ENCODE measurements at regions not wholly inside any gene's neighbourhood (a gene's known extent, or its start where the extent isn't known, plus 50 kb on each side); places are given as distances from the start of the nearest gene placed in this dataset.

DNA sequence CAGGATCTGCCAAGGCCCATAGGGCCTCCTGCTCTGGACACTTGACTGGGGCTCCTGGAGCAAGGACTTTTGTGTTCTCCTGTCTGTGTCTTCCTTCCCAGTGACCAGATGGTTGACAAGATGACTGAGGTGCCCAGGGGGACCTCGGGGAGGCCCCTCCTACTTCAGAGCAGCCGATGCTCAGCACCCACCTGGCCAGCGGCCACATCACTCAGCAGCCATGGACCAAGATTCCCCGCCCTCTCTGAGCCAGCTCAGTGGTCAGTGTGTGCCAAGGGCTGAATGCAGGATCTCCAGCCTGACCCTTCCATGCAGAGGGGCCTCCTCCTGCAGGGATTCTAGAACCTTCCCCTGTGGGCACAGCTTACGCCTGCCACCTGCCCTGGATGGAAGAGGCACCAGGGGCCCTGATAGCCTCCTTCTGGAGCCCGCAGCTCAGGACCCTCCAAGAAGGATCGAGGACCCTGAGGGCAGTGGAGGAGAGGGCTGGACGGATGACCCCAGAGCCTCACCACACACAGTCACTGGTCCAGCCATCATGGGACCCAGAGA, 87.4 kb upstream of the GPC1 start:
- Histone ChIP-seq H4K20me1 (ENCODE audit: insufficient read depth, poor library complexity, severe bottlenecking) (no peaks in the 10 kb centered on the region), H3K4me2 (no peak overlapping the region), H2AFZ (no peak overlapping the region), H3K4me3 (no peak overlapping the region), H3K27ac (no peak overlapping the region), H3K36me3 (replicated peaks; ENCODE audit: insufficient read depth, low read depth) (no peaks in the 10 kb centered on the region), H3K4me1 (ENCODE audit: insufficient read depth) (peaks cover 7% of the 10 kb centered on the region), H3K79me2 (no peaks in the 10 kb centered on the region), H3K27me3 (no peaks in the 10 kb centered on the region), H3K9me3 (ENCODE audit: low read depth) (no peaks in the 10 kb centered on the region), H3K9me2 (replicated peaks; ENCODE audit: insufficient read depth) (no peaks in the 10 kb centered on the region)
- TF ChIP-seq EZH2phosphoT487 (IDR thresholded peaks at IDR 0.05; ENCODE audit: low read depth, severe bottlenecking, unreplicated experiment): no peak
- no peak for TF ChIP-seq CTCF (IDR thresholded peaks at IDR 0.05; ENCODE audit: poor library complexity)
- TF ChIP-seq EZH2 (IDR thresholded peaks at IDR 0.05; ENCODE audit: borderline replicate concordance): no peak
- WGBS (ENCODE audit: low lambda C conversion rate, missing lambda C conversion rate): 93% methylated on average over 8 of the region's 8 CpGs
- no peak for DNase-seq (ENCODE audit: low spot score)

DNA sequence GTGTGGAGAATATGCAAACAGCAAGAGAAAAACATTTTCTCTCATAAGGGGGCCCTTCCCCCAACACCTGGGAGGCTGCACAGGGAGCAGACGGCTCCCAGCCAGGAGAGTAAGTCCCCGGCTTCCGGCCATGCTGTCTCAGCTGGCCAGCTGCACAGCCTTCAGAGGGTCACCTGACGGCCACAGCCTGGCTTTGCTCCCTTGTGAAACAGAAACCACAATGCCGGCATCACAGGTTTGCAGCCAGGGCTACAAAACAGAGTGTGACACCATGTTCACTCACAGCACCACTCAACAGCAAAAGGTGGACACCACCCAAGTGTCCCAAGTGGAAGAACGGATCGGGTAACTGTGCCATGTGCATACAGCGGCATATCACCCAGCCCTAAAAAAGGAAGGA, 86.9 kb upstream of the GPC1 start:
- H3K9me2 ChIP-seq (replicated peaks; ENCODE audit: insufficient read depth): no peaks in the 10 kb centered on the region
- H4K20me1 ChIP-seq (ENCODE audit: insufficient read depth, poor library complexity, severe bottlenecking): no peaks in the 10 kb centered on the region
- H2AFZ ChIP-seq: no peak overlapping the region
- DNase-seq (ENCODE audit: low spot score): no peak
- no peaks in the 10 kb centered on the region for H3K79me2 ChIP-seq
- H3K4me3 ChIP-seq: no peak overlapping the region
- no peak overlapping the region for H3K4me2 ChIP-seq
- TF ChIP-seq EZH2 (IDR thresholded peaks at IDR 0.05; ENCODE audit: borderline replicate concordance) (no peak), CTCF (IDR thresholded peaks at IDR 0.05; ENCODE audit: poor library complexity) (no peak), EZH2phosphoT487 (IDR thresholded peaks at IDR 0.05; ENCODE audit: low read depth, severe bottlenecking, unreplicated experiment) (no peak)
- no peaks in the 10 kb centered on the region for H3K9me3 ChIP-seq (ENCODE audit: low read depth)
- H3K27ac ChIP-seq: no peak overlapping the region
- WGBS (ENCODE audit: low lambda C conversion rate, missing lambda C conversion rate): 72% methylated on average over 8 of the region's 8 CpGs
- peaks cover 7% of the 10 kb centered on the region for H3K4me1 ChIP-seq (ENCODE audit: insufficient read depth)
- no peaks in the 10 kb centered on the region for H3K36me3 ChIP-seq (replicated peaks; ENCODE audit: insufficient read depth, low read depth)
- H3K27me3 ChIP-seq: no peaks in the 10 kb centered on the region

DNA sequence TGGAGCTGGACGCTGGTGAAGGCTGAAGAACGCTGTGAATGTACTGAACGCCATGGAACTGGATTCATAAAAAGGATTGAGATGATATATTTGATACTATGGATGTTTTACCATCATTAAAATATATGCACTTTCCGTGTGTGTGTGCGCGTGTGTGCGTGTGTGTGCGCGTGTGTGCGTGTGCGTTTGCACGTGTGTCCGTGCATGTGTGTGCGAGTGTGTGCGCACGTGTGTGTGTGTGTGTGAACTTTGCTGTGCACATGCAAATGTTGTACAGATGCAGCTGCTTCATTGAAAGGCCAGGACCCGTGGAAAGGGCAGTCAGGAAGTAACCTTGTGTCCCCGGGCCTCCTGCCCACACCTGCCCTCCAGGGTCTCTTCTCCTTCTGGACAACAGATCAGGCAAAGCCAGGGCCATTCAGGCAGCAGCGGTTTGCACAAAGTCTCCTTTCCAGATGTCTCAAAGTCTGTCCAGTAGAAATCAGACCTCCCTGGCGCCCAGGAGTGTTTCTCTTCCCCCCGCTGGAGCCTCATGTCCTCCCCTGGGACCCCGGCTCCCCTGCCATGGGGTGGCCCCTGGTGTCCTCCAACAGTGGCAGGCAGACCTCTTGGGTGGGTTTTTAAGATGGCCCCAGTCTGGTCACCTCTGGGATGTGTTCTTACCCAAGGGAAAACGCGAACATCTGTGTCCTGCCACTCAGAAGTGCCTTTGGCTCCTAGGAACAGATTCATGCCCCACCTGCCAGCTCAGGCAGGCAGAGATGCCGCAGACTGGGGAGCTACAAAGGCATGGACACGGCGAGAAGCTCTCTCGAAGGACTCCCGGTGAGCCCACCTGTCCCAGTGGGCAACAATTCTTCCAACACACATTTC, 86.1 kb upstream of the GPC1 start:
- H3K36me3 ChIP-seq (replicated peaks; ENCODE audit: insufficient read depth, low read depth): no peaks in the 10 kb centered on the region
- no peak overlapping the region for H3K4me3 ChIP-seq
- no peaks in the 10 kb centered on the region for H3K27me3 ChIP-seq
- TF ChIP-seq EZH2 (IDR thresholded peaks at IDR 0.05; ENCODE audit: borderline replicate concordance): no peak
- TF ChIP-seq EZH2phosphoT487 (IDR thresholded peaks at IDR 0.05; ENCODE audit: low read depth, severe bottlenecking, unreplicated experiment): no peak
- no peak for TF ChIP-seq CTCF (IDR thresholded peaks at IDR 0.05; ENCODE audit: poor library complexity)
- H4K20me1 ChIP-seq (ENCODE audit: insufficient read depth, poor library complexity, severe bottlenecking): no peaks in the 10 kb centered on the region
- 89% methylated on average over 29 of the region's 29 CpGs for WGBS (ENCODE audit: low lambda C conversion rate, missing lambda C conversion rate)
- no peaks in the 10 kb centered on the region for H3K79me2 ChIP-seq
- no peaks in the 10 kb centered on the region for H3K9me2 ChIP-seq (replicated peaks; ENCODE audit: insufficient read depth)
- peaks cover 7% of the 10 kb centered on the region for H3K4me1 ChIP-seq (ENCODE audit: insufficient read depth)
- H3K9me3 ChIP-seq (ENCODE audit: low read depth): no peaks in the 10 kb centered on the region
- H3K27ac ChIP-seq: no peak overlapping the region
- no peak overlapping the region for H3K4me2 ChIP-seq
- DNase-seq (ENCODE audit: low spot score): no peak
- H2AFZ ChIP-seq: no peak overlapping the region
